Cortex of kidney (tissue), 1 donor: ENCODE measurements at regions not wholly inside any gene's neighbourhood (a gene's known extent, or its start where the extent isn't known, plus 50 kb on each side); places are given as distances from the start of the nearest gene placed in this dataset.
"Not testable (repeated sequence)": the region's sequence is repeated elsewhere in the genome, so short reads cannot be mapped to it uniquely, and the experiment has no call there.

Source experiments
- DNase-seq: peaks from one replicate; lab custom pipeline; 2025; lab: John Stamatoyannopoulos, UW

DNA sequence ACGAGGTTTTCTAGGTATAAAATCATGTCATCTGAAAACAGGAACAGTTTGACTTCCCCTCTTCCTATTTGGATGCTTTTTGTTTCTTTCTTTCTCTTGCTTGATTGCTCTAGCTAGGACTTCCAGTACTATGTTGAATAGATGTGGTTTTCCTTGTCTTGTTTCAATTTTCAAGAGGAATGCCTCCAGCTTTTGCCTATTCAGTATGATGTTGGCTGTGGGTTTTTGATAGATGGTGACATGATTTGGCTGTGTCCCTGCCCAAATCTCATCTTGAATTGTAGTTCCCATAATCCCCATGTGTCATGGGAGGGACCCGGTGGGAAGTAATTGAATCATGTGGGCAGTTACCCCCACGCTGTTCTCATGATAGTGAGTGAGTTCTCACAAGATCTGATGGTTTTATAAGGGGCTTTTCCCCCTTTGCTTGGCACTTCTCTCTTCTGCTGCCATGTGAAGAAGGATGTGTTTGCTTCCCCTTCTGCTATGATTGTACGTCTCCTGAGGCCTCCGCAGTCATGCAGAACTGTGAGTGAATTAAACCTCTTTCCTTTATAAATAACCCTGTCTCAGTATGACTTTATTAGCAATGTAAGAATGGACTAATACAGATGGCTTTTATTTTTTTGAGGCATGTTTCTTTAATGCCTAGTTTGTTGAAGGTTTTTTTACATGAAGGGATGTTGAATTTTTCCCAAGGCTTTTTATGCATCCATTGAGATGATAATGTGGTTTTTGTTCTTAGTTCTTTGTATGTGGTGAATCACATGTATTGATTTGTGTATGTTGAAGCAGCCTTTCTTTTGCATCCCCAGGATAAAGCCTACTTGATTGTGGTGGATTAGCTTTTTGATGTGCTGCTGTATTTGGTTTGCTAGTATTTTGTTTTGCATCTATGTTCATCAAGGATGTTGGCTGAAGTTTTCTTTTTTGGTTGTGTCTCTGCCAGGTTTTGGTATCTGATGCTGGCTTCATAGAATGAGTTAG lies 239.1 kb downstream of the THBS2 start:
- no peak for DNase-seq

DNA sequence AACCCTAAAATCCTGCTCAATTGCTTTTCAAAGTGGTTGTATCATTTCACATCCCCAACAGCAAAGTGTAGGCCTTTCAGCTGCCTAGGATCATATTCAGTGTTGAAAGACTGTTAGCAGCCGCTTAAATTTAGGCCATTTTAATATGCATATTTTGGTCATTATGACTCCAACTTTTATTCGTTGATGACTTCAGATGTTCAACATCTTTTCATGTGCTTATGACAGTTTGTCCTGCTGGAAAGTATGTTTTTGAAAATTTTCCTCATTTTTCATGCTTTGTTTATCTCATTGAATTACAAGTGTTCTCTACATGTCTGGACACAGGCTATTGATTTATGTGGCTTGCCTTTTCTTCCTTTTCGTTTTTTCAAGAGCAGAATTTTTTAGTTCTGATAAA lies 244.0 kb downstream of the THBS2 start:
- DNase-seq: no peak

DNA sequence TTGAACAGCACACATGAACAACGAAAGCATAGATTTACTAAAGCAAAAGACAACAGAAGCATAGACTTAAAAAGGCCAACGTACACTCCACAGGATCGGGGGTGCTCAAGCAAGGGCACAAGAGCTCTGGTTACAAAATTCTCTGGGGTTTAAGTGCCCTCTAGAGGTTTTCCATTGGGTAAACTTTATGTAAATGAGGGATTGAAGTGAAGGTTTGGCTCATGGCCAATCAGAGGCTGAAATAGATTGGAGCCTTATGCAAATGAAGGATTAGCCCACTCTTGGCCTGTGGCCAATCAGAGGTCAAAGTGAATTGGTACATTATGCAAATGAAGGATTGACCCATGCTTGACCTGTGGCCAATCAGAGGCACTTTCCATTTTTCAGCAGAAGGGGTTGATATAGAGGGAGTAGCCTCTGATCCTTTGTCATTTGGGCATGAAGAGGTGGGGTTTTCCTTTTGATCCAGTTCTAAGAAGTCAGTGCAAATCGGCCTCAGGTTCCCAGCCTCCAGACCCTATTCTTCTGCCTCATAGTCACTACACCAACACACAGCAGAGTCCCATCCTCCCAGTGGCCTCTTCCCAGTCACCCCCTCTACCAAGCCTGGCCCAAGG lies 244.9 kb downstream of the THBS2 start:
- DNase-seq: no peak

DNA sequence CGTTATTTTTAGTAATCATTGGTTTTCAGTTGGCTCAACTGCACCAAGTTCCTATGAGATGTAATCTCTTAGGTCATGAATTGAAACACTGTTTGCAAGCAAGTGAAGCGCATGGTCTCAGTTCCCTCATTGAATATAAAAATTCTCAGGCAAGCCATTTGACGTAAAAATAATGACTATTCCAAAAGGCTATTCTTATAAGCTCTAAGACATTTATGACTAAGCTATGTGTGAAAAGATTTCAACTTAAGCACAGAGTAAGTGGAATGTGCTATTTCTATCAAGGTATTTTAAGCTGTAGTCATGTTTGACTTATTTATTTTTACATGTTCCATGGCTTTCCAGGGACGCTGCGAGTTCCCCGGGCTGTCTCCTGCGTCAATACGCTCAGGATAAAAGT lies 248.5 kb downstream of the THBS2 start:
- no peak for DNase-seq

DNA sequence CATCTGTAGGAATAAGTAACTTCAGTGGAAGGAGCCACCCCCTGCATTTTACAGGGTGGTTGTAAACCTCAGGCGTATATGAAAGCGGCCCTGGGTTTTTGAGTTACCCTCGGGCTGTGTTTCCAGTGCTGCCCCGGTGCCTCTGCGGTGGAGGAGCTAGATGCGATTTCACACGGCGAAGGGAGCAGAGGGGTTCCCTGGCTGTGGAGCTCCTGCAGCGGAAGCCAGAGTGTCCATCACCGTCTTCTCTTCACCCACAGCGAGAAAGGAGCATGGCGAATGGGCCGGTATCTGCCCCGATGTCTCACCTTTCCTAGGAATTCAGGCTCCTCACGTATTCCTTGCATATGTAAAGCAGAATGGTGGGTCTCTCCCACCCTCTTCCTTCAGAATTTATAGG lies 253.6 kb downstream of the THBS2 start:
- DNase-seq: no peak

DNA sequence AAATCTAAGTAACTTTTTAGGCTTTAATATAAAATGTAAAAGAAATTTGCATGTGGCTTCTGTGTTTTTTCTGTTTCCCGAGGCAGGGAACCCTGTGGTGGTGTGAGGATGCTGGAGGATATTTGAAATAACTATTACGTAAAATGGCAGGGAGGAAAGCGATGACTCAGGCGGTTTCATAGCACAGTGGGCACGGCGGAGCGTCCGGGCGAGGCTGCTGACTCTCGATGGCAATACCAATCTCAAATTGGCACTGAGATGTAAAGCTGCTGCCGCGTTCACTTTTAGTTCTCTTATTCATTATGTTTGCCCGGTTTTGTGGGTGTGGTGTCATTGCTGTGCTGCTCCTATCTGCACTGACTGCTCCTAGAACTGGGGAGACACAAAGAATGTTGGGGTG lies 254.3 kb downstream of the THBS2 start:
- DNase-seq: no peak

- no peak for DNase-seq
Measured at GRCh38 chr6:168996356-168996625, 257.4 kb downstream of the THBS2 start.

DNA sequence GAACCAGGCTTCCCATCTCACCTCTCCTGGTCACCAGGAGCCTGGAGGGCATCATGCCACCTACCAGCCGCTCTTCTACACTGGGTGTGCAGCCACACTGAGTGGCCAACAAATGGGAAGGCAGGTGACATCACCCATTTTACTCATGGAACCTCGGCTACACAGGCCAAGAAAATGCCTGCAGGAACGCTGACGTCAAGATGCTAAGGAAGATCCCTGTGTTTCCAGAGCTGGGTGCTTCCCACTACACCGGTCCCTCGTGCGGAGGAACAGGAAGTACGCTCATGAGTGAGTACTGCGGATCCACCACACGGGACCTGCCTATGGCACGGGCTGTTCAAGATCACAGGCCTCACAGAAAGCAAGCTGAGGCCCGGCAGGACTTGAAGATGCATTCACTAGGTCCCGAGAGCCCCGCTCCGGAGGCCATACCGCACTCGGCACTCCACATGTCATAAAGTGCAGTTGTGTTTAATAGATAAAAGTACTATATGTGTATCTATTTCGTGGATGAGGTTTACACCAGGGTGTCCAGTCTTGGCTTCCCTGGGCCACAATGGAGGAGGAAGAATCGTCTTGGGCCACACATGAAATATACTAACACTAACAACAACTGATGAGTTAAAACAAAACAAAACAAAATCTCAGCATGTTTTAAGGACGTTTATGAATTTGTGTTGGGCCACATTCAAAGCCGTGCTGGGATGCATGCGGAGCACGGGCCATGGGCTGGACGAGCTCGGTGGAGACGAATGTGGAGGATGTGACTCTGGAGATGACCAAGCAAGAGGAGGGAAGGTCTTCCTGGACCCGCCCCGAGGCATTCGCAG lies 257.9 kb downstream of the THBS2 start:
- DNase-seq: no peak

DNA sequence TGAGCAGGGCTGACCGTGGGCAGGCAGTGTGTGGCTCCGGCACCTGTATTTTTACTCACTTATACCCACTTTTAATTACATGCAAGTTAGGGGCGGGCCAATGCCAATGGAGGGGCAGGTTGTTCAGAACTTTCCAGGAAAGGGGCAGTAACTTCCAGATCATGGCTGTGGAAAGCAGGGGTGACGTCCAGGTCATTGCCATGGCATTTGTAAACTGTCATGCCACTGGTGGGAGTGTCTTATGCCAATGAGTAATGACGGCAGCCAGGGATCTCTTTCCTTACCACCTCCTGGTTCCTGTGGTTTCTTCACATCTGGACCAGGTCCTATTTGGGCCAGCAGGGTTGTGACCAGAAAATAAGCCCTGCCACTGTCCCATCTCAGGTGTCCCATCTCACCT lies 258.7 kb downstream of the THBS2 start:
- no peak for DNase-seq

DNA sequence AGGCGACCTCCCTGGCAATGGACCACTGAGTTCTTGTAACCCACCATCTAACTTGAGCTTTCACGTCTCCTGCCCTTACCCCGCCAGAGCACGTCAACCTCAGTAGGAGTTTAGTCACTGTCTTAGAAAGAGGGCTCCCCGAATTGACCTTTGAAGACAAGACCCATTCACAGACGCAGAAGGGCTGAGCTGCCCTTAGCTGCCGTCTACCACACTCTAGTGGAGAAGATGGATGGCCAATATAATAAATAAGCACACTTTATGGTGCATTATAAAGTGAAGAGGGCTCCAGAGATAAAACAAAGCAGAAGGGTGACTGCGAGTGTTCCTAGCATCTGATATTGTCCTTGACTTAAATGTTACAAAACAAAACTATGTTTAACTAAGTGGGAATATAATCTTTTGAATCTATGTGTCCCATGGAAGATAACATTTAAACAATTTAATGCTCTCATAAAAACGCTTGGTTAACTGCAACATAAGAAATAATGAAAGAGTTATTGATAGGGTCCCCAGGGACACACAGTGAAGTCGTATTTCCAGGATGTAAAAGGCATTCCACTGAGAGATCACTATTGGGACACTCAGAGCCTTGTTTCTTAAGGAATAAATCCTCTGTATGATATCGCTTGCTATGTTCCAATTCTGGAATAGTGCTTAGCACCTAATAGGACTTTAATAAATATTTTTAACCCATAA lies 261.1 kb downstream of the THBS2 start:
- no peak for DNase-seq

- DNase-seq: not testable (repeated sequence)
Measured at GRCh38 chr6:168991695-168992094, 262.0 kb downstream of the THBS2 start.

DNA sequence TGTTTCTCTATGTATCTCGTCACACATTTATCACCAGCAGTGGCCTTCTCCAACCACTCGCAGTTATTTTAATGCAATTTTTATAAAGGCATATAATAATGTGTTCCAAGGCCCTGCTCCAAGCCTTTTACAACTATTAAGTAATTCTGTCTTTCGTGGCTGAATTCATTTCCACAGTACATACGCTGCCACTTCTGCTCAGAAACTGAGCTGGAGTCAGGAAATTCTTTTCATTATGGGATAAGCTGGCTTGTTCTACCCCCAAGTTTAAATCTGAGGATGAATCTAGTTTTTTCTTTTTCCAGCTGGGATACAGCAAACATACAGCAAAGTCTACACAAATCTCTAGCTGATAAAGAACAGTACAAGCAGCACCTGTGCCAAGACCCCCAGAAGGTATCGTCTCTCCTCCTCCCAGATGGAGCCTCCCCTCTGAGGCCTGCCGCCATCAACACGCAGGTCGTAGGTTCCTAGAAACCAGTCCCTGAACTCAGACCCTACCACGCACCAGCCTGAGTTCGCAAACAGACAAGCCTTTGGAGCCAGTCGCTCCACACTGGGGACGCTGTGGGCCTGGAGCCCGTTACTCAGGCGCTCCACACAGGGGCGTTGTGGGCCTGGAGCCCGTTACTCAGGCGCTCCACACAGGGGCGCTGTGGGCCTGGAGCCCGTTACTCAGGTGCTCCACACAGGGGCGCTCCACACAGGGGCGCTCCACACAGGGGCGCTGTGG lies 263.5 kb downstream of the THBS2 start:
- no peak for DNase-seq

- DNase-seq: no peak
Measured at GRCh38 chr6:168989421-168989820, 264.2 kb downstream of the THBS2 start.

- no peak for DNase-seq
Measured at GRCh38 chr6:168988801-168989200, 264.8 kb downstream of the THBS2 start.

DNA sequence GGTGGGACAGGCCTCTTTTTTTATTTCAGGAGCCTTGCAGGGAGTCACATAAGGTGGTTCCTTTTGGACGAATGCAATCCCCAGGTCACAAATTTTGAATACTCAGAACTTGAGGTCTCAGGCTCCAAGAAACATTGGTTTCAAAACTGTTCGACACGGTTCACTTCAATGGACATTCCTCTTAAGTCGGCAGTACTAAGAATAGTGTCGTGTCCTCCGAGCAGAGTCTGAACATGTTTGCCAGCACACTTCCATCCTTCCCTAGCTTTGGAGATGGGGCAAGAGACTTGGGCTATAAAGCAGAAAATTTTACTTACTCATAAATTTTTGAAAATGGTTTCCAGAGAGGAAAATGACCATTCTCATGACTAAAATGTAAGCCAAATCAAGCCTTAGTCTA lies 265.4 kb downstream of the THBS2 start:
- DNase-seq: no peak

- DNase-seq: no peak
Measured at GRCh38 chr6:168985705-168986104, 267.9 kb downstream of the THBS2 start.

DNA sequence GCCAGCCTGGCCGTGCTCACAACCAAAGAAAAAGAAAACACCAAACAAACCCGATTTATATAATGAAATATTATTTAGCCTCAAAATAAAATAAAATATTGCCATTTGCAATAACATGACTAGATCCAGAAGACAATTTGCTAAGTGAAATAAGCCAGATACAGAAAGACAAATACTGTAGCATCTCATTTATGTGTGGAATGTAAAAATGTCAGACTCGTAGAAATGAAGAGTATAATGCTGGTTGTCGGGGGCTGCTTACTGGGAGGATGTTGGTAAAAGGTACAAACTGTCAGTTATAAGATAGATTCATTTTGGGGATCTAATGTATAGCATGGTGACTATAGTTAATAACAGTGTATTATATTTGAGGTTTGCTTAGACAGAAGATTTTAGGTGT lies 269.7 kb downstream of the THBS2 start:
- no peak for DNase-seq

GRCh38 chr6:168981187-168981586 lies 272.5 kb downstream of the THBS2 start:
- DNase-seq: no peak

GRCh38 chr6:168979254-168979653 lies 274.4 kb downstream of the THBS2 start:
- no peak for DNase-seq

- no peak for DNase-seq
Measured at GRCh38 chr6:168972128-168972527, 281.5 kb downstream of the THBS2 start.

- DNase-seq: no peak
Measured at GRCh38 chr6:168971549-168971948, 282.1 kb downstream of the THBS2 start.

DNA sequence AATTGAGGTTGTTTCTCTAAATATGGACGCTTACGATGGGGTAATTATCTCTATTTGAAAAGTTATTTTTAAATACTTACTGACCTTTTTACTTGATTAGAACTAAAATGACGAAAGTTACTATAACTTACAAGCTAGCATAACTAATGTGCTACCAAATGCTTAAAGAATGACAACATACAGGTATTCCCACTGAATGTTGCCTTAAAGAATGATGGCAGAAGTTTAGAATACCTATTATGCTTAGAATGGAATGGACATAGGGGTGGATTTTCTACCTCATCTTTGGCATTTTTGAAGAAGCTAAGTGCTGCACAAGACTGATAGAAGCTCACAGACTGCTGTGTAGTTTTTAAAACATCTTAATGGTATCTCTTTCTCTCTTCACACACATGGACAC lies 284.8 kb downstream of the THBS2 start:
- DNase-seq: no peak
